GM23338 (cell line): ENCODE measurements at regions not wholly inside any gene's neighbourhood (a gene's known extent, or its start where the extent isn't known, plus 50 kb on each side); places are given as distances from the start of the nearest gene placed in this dataset.

ENCODE experiments used
- ATAC-seq: fragments of 200-7000 bp; cut with Tn5 transposase; 3 replicates; pipeline ENCODE4 v1.9.1; 2020
- DNase-seq: peaks from one replicate; pipeline ENCODE4 v3.0.0-alpha.2; 2015; ENCODE audit warnings: low spot score
- H2AFZ ChIP-seq: fragments of 200-600 bp; sonication (generic); 2 replicates; pipeline ENCODE4 v1.8.0; 2016; ENCODE audit warnings: antibody characterized with exemption, mild to moderate bottlenecking, moderate library complexity
- H3F3A ChIP-seq: fragments of 200-600 bp; sonication (generic); replicated peaks from 2 replicates; pipeline ENCODE4 v1.8.0; 2017; ENCODE audit warnings: antibody characterized with exemption, mixed run types, low read depth
- H3K27ac ChIP-seq: fragments of 200-600 bp; sonication (generic); 2 replicates; pipeline ENCODE4 v1.6.1; 2016; ENCODE audit warnings: low read depth
- H3K27me3 ChIP-seq: fragments of 200-600 bp; sonication (generic); 2 replicates; pipeline ENCODE4 v1.8.0; 2016; ENCODE audit warnings: mild to moderate bottlenecking, mixed run types, moderate library complexity; ENCODE audit not compliant: insufficient read depth
- H3K36me3 ChIP-seq: fragments of 200-600 bp; sonication (generic); 2 replicates; pipeline ENCODE4 v1.8.0; 2016; ENCODE audit warnings: mild to moderate bottlenecking; ENCODE audit not compliant: insufficient read depth
- H3K4me1 ChIP-seq: fragments of 200-600 bp; sonication (generic); 2 replicates; pipeline ENCODE4 v1.8.0; 2016; ENCODE audit warnings: mild to moderate bottlenecking, moderate library complexity; ENCODE audit not compliant: insufficient read depth
- H3K4me2 ChIP-seq: fragments of 200-600 bp; sonication (generic); 2 replicates; pipeline ENCODE4 v1.7.1; 2017; ENCODE audit warnings: mixed run types
- H3K4me3 ChIP-seq: fragments of 200-600 bp; sonication (generic); 2 replicates; pipeline ENCODE4 v1.6.1; 2016; ENCODE audit warnings: mixed run types
- H3K79me2 ChIP-seq: fragments of 200-600 bp; sonication (generic); replicated peaks from 2 replicates; pipeline ENCODE4 v1.8.0; 2017; ENCODE audit warnings: mild to moderate bottlenecking; ENCODE audit not compliant: insufficient read depth
- H3K9me2 ChIP-seq: fragments of 200-600 bp; sonication (generic); 2 replicates; pipeline ENCODE4 v1.8.0; 2017; ENCODE audit not compliant: insufficient read depth
- H4K20me1 ChIP-seq: fragments of 200-600 bp; sonication (generic); replicated peaks from 2 replicates; pipeline ENCODE4 v1.8.0; 2017; ENCODE audit warnings: mild to moderate bottlenecking; ENCODE audit not compliant: insufficient read depth
- H3K27ac Mint-ChIP-seq: 2 replicates; pipeline ENCODE4 v1.8.0; 2020; ENCODE audit warnings: inconsistent platforms, mild to moderate bottlenecking, moderate library complexity, mixed read lengths
- H3K27me3 Mint-ChIP-seq: 3 replicates; pipeline ENCODE4 v1.8.0; 2022; ENCODE audit warnings: low read depth, mild to moderate bottlenecking, moderate library complexity, mixed read lengths, inconsistent platforms; ENCODE audit not compliant: insufficient read depth, poor library complexity
- H3K36me3 Mint-ChIP-seq: 3 replicates; pipeline ENCODE4 v1.8.0; 2021; ENCODE audit warnings: low read depth, mild to moderate bottlenecking, inconsistent platforms, moderate library complexity, mixed read lengths
- H3K4me1 Mint-ChIP-seq: 3 replicates; pipeline ENCODE4 v1.8.0; 2020; ENCODE audit warnings: mild to moderate bottlenecking, inconsistent platforms, mixed read lengths
- H3K4me3 Mint-ChIP-seq: 3 replicates; pipeline ENCODE4 v1.8.0; 2021; ENCODE audit warnings: moderate library complexity, mild to moderate bottlenecking, inconsistent platforms, mixed read lengths
- H3K9me3 Mint-ChIP-seq: 3 replicates; pipeline ENCODE4 v1.8.0; 2020; ENCODE audit warnings: moderate library complexity, mild to moderate bottlenecking, inconsistent platforms, mixed read lengths
- CREB1 ChIP-seq: fragments of 250-450 bp; sonication (Bioruptor Pico); IDR thresholded peaks from 2 replicates; pipeline ENCODE4 v1.5.0; 2020; ENCODE audit warnings: low read depth, mild to moderate bottlenecking, moderate library complexity
- CTCF ChIP-seq, 2 experiments: fragments of 200-600 bp in 1 of 2; sonication (generic) in 1 of 2; conservative IDR thresholded peaks; 2 replicates each; pipeline versions ENCODE4 v1.5.1 to v1.6.1; 2016 to 2017; ENCODE audit warnings: antibody characterized with exemption in 2 of 2, low read depth in 2 of 2, mild to moderate bottlenecking in 2 of 2, moderate library complexity in 1 of 2
- ETS1 ChIP-seq: IDR thresholded peaks from 2 replicates; pipeline ENCODE4 v1.6.1; 2016; ENCODE audit warnings: antibody characterized with exemption
- EZH2 ChIP-seq: fragments of 200-600 bp; sonication (generic); IDR thresholded peaks from one replicate; pipeline ENCODE4 v1.8.0; 2017; ENCODE audit warnings: antibody characterized with exemption, mild to moderate bottlenecking, low read depth; ENCODE audit not compliant: unreplicated experiment
- EZH2phosphoT487 ChIP-seq: fragments of 200-600 bp; sonication (generic); IDR thresholded peaks from one replicate; pipeline ENCODE4 v1.8.1; 2018; ENCODE audit warnings: antibody characterized with exemption; ENCODE audit not compliant: unreplicated experiment
- POLR2AphosphoS5 ChIP-seq: IDR thresholded peaks from 2 replicates; pipeline ENCODE4 v1.6.1; 2016; ENCODE audit warnings: antibody characterized with exemption, low read depth
- REST ChIP-seq: IDR thresholded peaks from one replicate; pipeline ENCODE4 v1.6.1; 2018; ENCODE audit warnings: antibody characterized with exemption; ENCODE audit not compliant: unreplicated experiment
- STAT1 ChIP-seq: IDR thresholded peaks from one replicate; pipeline ENCODE4 v1.6.1; 2016; ENCODE audit warnings: antibody characterized with exemption; ENCODE audit not compliant: unreplicated experiment
- ZNF114 ChIP-seq: fragments of 250-450 bp; sonication (Bioruptor Pico); IDR thresholded peaks from 2 replicates; pipeline ENCODE4 v1.5.0; 2020; ENCODE audit warnings: mild to moderate bottlenecking, moderate library complexity
- ZNF331 ChIP-seq: fragments of 250-450 bp; sonication (Bioruptor Pico); IDR thresholded peaks from 2 replicates; pipeline ENCODE4 v1.5.0; 2020; ENCODE audit warnings: low read depth, mild to moderate bottlenecking, moderate library complexity
- ZNF462 ChIP-seq: fragments of 250-450 bp; sonication (Bioruptor Pico); IDR thresholded peaks from 2 replicates; pipeline ENCODE4 v1.5.0; 2020; ENCODE audit warnings: mild to moderate bottlenecking, moderate library complexity

GRCh38 chr5:103842936-103843335 is 280.3 kb upstream of the NUDT12 start:
- ATAC-seq = no peak
- Histone ChIP-seq H3K27ac (no peak overlapping the region), H3K36me3 (no peaks in the 10 kb centered on the region), H3F3A (no peaks in the 10 kb centered on the region), H2AFZ (no peak overlapping the region), H3K4me3 (no peak overlapping the region), H3K27me3 (no peaks in the 10 kb centered on the region), H4K20me1 (no peaks in the 10 kb centered on the region), H3K79me2 (no peaks in the 10 kb centered on the region), H3K4me2 (no peak overlapping the region), H3K9me2 (no peaks in the 10 kb centered on the region), H3K4me1 (no peaks in the 10 kb centered on the region)
- Mint-ChIP-seq H3K4me1 (no peaks in the 10 kb centered on the region), H3K4me3 (no peak overlapping the region), H3K36me3 (no peaks in the 10 kb centered on the region), H3K27ac (no peak overlapping the region), H3K27me3 (no peaks in the 10 kb centered on the region), H3K9me3 (no peaks in the 10 kb centered on the region)
- no peak for TF ChIP-seq CTCF (conservative IDR thresholded peaks at IDR 0.05; ENCODE audit: low read depth in 2 of 2)
- no peak for TF ChIP-seq EZH2phosphoT487
- no peak for TF ChIP-seq ZNF331 (CRISPR knock-in tag)
- no peak for TF ChIP-seq STAT1
- TF ChIP-seq CREB1 = no peak
- no peak for TF ChIP-seq EZH2
- no peak for TF ChIP-seq POLR2AphosphoS5
- TF ChIP-seq ZNF114 = no peak
- no peak for DNase-seq

- no peak overlapping the region for H3K27ac ChIP-seq
- no peaks in the 10 kb centered on the region for H3K9me3 Mint-ChIP-seq
- no peaks in the 10 kb centered on the region for H3F3A ChIP-seq
- no peaks in the 10 kb centered on the region for H3K36me3 Mint-ChIP-seq
- no peaks in the 10 kb centered on the region for H3K36me3 ChIP-seq
- H3K4me3 Mint-ChIP-seq = no peak overlapping the region
- H3K4me2 ChIP-seq = no peak overlapping the region
- H3K79me2 ChIP-seq = no peaks in the 10 kb centered on the region
- no peaks in the 10 kb centered on the region for H3K27me3 ChIP-seq
- H3K27me3 Mint-ChIP-seq = no peaks in the 10 kb centered on the region
- H2AFZ ChIP-seq = no peak overlapping the region
- ATAC-seq = no peak
- H3K9me2 ChIP-seq = no peaks in the 10 kb centered on the region
- H3K27ac Mint-ChIP-seq = no peak overlapping the region
- no peaks in the 10 kb centered on the region for H3K4me1 ChIP-seq
- DNase-seq = no peak
- no peaks in the 10 kb centered on the region for H3K4me1 Mint-ChIP-seq
- no peaks in the 10 kb centered on the region for H4K20me1 ChIP-seq
- no peak overlapping the region for H3K4me3 ChIP-seq
- no peak for TF ChIP-seq ETS1
- no peak for TF ChIP-seq ZNF462 (CRISPR knock-in tag)
- TF ChIP-seq REST = no peak
- TF ChIP-seq POLR2AphosphoS5 = no peak
- TF ChIP-seq ZNF114 = no peak
These were observed 278.0 kb upstream of the NUDT12 start for GRCh38 chr5:103840600-103840999.
